H9 (cell line): ENCODE measurements at regions not wholly inside any gene's neighbourhood (a gene's known extent, or its start where the extent isn't known, plus 50 kb on each side); places are given as distances from the start of the nearest gene placed in this dataset.

Experiments
- DNase-seq: peaks from one replicate; pipeline ENCODE4 v3.0.0-alpha.2; 2017
- H2AFZ ChIP-seq: one replicate; pipeline ENCODE4 v1.6.1; 2013; ENCODE audit warnings: mild to moderate bottlenecking, low read length, control low read depth, moderate library complexity
- H2AK5ac ChIP-seq: 2 replicates; pipeline ENCODE4 v1.6.1; 2013; ENCODE audit warnings: low read length, control low read depth, mixed read lengths; ENCODE audit not compliant: insufficient read length
- H2BK120ac ChIP-seq: one replicate; pipeline ENCODE4 v1.6.1; 2013; ENCODE audit warnings: low read depth, mild to moderate bottlenecking, low read length, control low read depth, inconsistent platforms; ENCODE audit not compliant: poor library complexity, severe bottlenecking
- H2BK12ac ChIP-seq: 2 replicates; pipeline ENCODE4 v1.6.1; 2013; ENCODE audit warnings: low read length, control low read depth, mixed read lengths, low read depth; ENCODE audit not compliant: insufficient read length
- H2BK15ac ChIP-seq: 2 replicates; pipeline ENCODE4 v1.6.1; 2013; ENCODE audit warnings: low read depth, low read length, control low read depth
- H2BK20ac ChIP-seq: one replicate; pipeline ENCODE4 v1.6.1; 2013; ENCODE audit warnings: low read depth, mild to moderate bottlenecking, low read length, control low read depth, inconsistent platforms; ENCODE audit not compliant: poor library complexity, severe bottlenecking
- H2BK5ac ChIP-seq: 2 replicates; pipeline ENCODE4 v1.6.1; 2013; ENCODE audit warnings: low read length, control low read depth, mixed read lengths; ENCODE audit not compliant: insufficient read length
- H3K14ac ChIP-seq: 2 replicates; pipeline ENCODE4 v1.6.1; 2013; ENCODE audit warnings: low read length, control low read depth; ENCODE audit not compliant: insufficient read depth
- H3K18ac ChIP-seq: 2 replicates; pipeline ENCODE4 v1.6.1; 2013; ENCODE audit warnings: low read depth, mild to moderate bottlenecking, mixed read lengths, low read length, control low read depth; ENCODE audit not compliant: insufficient read length
- H3K23ac ChIP-seq: 2 replicates; pipeline ENCODE4 v1.6.1; 2013; ENCODE audit warnings: low read length, control low read depth, mixed read lengths, low read depth; ENCODE audit not compliant: insufficient read length
- H3K23me2 ChIP-seq: 2 replicates; pipeline ENCODE4 v1.6.1; 2013; ENCODE audit warnings: low read depth, mild to moderate bottlenecking, mixed read lengths, low read length, control low read depth; ENCODE audit not compliant: insufficient read length, poor library complexity, severe bottlenecking
- H3K27ac ChIP-seq: 2 replicates; pipeline ENCODE4 v1.5.1; 2013; ENCODE audit warnings: low read length, control low read depth, mixed read lengths, low read depth; ENCODE audit not compliant: insufficient read length
- H3K27me3 ChIP-seq: 2 replicates; pipeline ENCODE4 v1.6.1; 2013; ENCODE audit warnings: low read length, control low read depth, inconsistent platforms; ENCODE audit not compliant: insufficient read depth
- H3K4ac ChIP-seq: 2 replicates; pipeline ENCODE4 v1.6.1; 2013; ENCODE audit warnings: low read depth, mild to moderate bottlenecking, control low read depth, inconsistent platforms, low read length, moderate library complexity
- H3K4me1 ChIP-seq: 2 replicates; pipeline ENCODE4 v1.6.1; 2013; ENCODE audit warnings: low read length, control low read depth, inconsistent platforms; ENCODE audit not compliant: insufficient read depth
- H3K4me2 ChIP-seq: 2 replicates; pipeline ENCODE4 v1.6.1; 2013; ENCODE audit warnings: low read length, control low read depth, mixed read lengths; ENCODE audit not compliant: insufficient read length, insufficient read depth
- H3K56ac ChIP-seq: 2 replicates; pipeline ENCODE4 v1.6.1; 2013; ENCODE audit warnings: low read depth, mild to moderate bottlenecking, mixed read lengths, low read length, control low read depth; ENCODE audit not compliant: insufficient read length
- H3K79me1 ChIP-seq: 2 replicates; pipeline ENCODE4 v1.6.1; 2013; ENCODE audit warnings: low read depth, mild to moderate bottlenecking, moderate library complexity, low read length, control low read depth, inconsistent platforms; ENCODE audit not compliant: insufficient read depth, poor library complexity, severe bottlenecking
- H3K79me2 ChIP-seq: 2 replicates; pipeline ENCODE4 v1.6.1; 2013; ENCODE audit warnings: low read length, control low read depth, inconsistent platforms; ENCODE audit not compliant: insufficient read depth
- H3K9ac ChIP-seq: 2 replicates; pipeline ENCODE4 v1.6.1; 2013; ENCODE audit warnings: low read length, control low read depth, mixed read lengths; ENCODE audit not compliant: insufficient read length; ENCODE audit errors: extremely low read depth
- H3K9me3 ChIP-seq: one replicate; pipeline ENCODE4 v1.6.1; 2013; ENCODE audit warnings: low read depth, low read length, inconsistent platforms; ENCODE audit not compliant: control insufficient read depth
- H3T11ph ChIP-seq: one replicate; pipeline ENCODE4 v1.6.1; 2013; ENCODE audit warnings: mild to moderate bottlenecking, low read length, control low read depth, inconsistent platforms
- H4K20me1 ChIP-seq: one replicate; pipeline ENCODE4 v1.6.1; 2013; ENCODE audit not compliant: control insufficient read depth, insufficient read length, insufficient read depth
- H4K5ac ChIP-seq: 2 replicates; pipeline ENCODE4 v1.6.1; 2013; ENCODE audit warnings: low read depth, mild to moderate bottlenecking, mixed read lengths, low read length, control low read depth; ENCODE audit not compliant: insufficient read length
- H4K8ac ChIP-seq: replicated peaks from 2 replicates; pipeline ENCODE4 v1.6.1; 2013; ENCODE audit warnings: low read length, control low read depth, mixed read lengths, low read depth; ENCODE audit not compliant: insufficient read length
- H4K91ac ChIP-seq: 2 replicates; pipeline ENCODE4 v1.6.1; 2013; ENCODE audit warnings: low read depth, mild to moderate bottlenecking, moderate library complexity, mixed read lengths, low read length, control low read depth; ENCODE audit not compliant: insufficient read length
- H3K27ac Mint-ChIP-seq, 3 experiments: 2 replicates in 2 of 3; 3 replicates in 1 of 3; pipeline ENCODE4 v1.8.0; 2020 to 2021; ENCODE audit warnings: mixed read lengths in 3 of 3, mild to moderate bottlenecking in 1 of 3, moderate library complexity in 1 of 3
- H3K27me3 Mint-ChIP-seq: 2 replicates; pipeline ENCODE4 v1.8.0; 2021; ENCODE audit warnings: low read depth, mild to moderate bottlenecking, moderate library complexity, mixed read lengths
- H3K36me3 Mint-ChIP-seq, 3 experiments: 2 replicates in 2 of 3; 3 replicates in 1 of 3; pipeline ENCODE4 v1.8.0; 2020 to 2021; ENCODE audit warnings: low read depth in 3 of 3, mixed read lengths in 3 of 3; ENCODE audit not compliant: insufficient read depth in 1 of 3
- H3K4me1 Mint-ChIP-seq, 2 experiments: 2 replicates each; pipeline ENCODE4 v1.8.0; 2020; ENCODE audit warnings: mixed read lengths in 2 of 2
- H3K4me3 Mint-ChIP-seq, 2 experiments: 2 replicates in 1 of 2; 3 replicates in 1 of 2; pipeline ENCODE4 v1.8.0; 2020 to 2021; ENCODE audit warnings: mild to moderate bottlenecking in 2 of 2, mixed read lengths in 2 of 2, moderate library complexity in 1 of 2
- H3K9me3 Mint-ChIP-seq, 2 experiments: 2 replicates in 1 of 2; 3 replicates in 1 of 2; pipeline ENCODE4 v1.8.0; 2020; ENCODE audit warnings: mild to moderate bottlenecking in 2 of 2, mixed read lengths in 2 of 2, moderate library complexity in 1 of 2
- WGBS: extraction: QIAGEN DNeasy Blood & Tissue Kit; methylation state at CpG from one replicate; pipeline ENCODE4 v1.1.7; 2013; ENCODE audit warnings: missing lambda C conversion rate, low lambda C conversion rate, mixed read lengths; ENCODE audit not compliant: insufficient read length; ENCODE audit errors: extremely low coverage; 5-methylcytosine and 5-hydroxymethylcytosine counted together
- TF ChIP-seq, protein P1 (sequence below): fragments of 200-600 bp; sonication (generic); conservative IDR thresholded peaks from 3 replicates; pipeline ENCODE4 v1.8.0; 2021; ENCODE audit warnings: antibody characterized with exemption, mild to moderate bottlenecking

DNA sequence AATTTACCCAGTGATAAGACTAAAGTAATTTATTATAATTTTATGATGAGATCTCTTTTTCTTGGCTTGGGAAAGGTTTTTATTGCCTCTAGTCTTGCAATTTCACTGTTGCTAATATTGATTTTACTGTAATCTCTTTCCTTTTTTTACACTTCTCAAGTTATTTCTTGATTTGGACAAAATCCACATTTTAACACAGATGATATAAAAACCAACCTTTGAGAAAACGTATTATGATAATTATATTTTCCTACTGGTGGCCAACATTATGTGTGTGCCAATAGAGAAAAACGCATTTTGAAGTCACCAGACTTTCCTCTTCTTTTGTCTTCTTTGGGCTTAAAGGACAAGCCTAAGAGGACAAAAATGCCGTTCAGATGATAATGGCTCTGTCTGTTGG lies 314.9 kb downstream of the PRDM2 start:
- H2BK20ac ChIP-seq: no peak overlapping the region
- H3K27ac ChIP-seq: no peak overlapping the region
- no peak overlapping the region for H2BK5ac ChIP-seq
- H2AK5ac ChIP-seq: no peak overlapping the region
- H4K91ac ChIP-seq: no peak overlapping the region
- H3K36me3 Mint-ChIP-seq: peaks cover 0 to 6% (median 0%) of the 10 kb centered on the region in 3 experiments; a peak in 1 of 7 replicates
- H3K9ac ChIP-seq: no peak overlapping the region
- no peak overlapping the region for H4K5ac ChIP-seq
- no peaks in the 10 kb centered on the region for H3K23me2 ChIP-seq
- H3K4ac ChIP-seq: no peak overlapping the region
- no peak overlapping the region for H3K27ac Mint-ChIP-seq
- no peak overlapping the region for H2AFZ ChIP-seq
- no peaks in the 10 kb centered on the region for H3K79me2 ChIP-seq
- no peaks in the 10 kb centered on the region for H3K9me3 ChIP-seq
- no peak overlapping the region for H2BK120ac ChIP-seq
- no peaks in the 10 kb centered on the region for H3K27me3 ChIP-seq
- H3K27me3 Mint-ChIP-seq: peaks cover 7% of the 10 kb centered on the region
- no peak overlapping the region for H3K56ac ChIP-seq
- H4K8ac ChIP-seq: no peak overlapping the region
- H2BK12ac ChIP-seq: no peak overlapping the region
- no CpG with 5 or more reads among the region's 3 CpGs for WGBS
- TF ChIP-seq, protein P1, sequence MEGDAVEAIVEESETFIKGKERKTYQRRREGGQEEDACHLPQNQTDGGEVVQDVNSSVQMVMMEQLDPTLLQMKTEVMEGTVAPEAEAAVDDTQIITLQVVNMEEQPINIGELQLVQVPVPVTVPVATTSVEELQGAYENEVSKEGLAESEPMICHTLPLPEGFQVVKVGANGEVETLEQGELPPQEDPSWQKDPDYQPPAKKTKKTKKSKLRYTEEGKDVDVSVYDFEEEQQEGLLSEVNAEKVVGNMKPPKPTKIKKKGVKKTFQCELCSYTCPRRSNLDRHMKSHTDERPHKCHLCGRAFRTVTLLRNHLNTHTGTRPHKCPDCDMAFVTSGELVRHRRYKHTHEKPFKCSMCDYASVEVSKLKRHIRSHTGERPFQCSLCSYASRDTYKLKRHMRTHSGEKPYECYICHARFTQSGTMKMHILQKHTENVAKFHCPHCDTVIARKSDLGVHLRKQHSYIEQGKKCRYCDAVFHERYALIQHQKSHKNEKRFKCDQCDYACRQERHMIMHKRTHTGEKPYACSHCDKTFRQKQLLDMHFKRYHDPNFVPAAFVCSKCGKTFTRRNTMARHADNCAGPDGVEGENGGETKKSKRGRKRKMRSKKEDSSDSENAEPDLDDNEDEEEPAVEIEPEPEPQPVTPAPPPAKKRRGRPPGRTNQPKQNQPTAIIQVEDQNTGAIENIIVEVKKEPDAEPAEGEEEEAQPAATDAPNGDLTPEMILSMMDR: no peak
- no peak overlapping the region for H3K4me3 Mint-ChIP-seq
- H3K4me1 Mint-ChIP-seq: peaks cover 27 to 29% of the 10 kb centered on the region in 2 experiments
- H3K79me1 ChIP-seq: no peaks in the 10 kb centered on the region
- H3K9me3 Mint-ChIP-seq: peaks cover 8% of the 10 kb centered on the region in 2 experiments; a peak in 3 of 5 replicates
- H4K20me1 ChIP-seq: no peaks in the 10 kb centered on the region
- DNase-seq: no peak
- no peak overlapping the region for H3K14ac ChIP-seq
- no peak overlapping the region for H3K23ac ChIP-seq
- no peak overlapping the region for H2BK15ac ChIP-seq
- H3K18ac ChIP-seq: no peak overlapping the region
- H3K4me1 ChIP-seq: no peaks in the 10 kb centered on the region; the same call in 1 of the 2 replicates
- H3T11ph ChIP-seq: no peak overlapping the region
- H3K4me2 ChIP-seq: no peak overlapping the region
